ENCODE measurements at regions not wholly inside any gene's neighbourhood (a gene's known extent, or its start where the extent isn't known, plus 50 kb on each side); places are given as distances from the start of the nearest gene placed in this dataset.
A peak's percentile ranks its signal among the peaks of the same experiment; 100 is the strongest.

- TF ChIP-seq RAD21 (IDR thresholded peaks at IDR 0.05; ENCODE audit: insufficient read depth, low read depth, low read length) = no peak
- TF ChIP-seq FOXM1 (IDR thresholded peaks at IDR 0.05; ENCODE audit: low read depth, low read length) = peak; percentile 35; the same call in 1 of the 2 replicates
- 0 out of 2 replicates have a peak, but pooled peaks have one; percentile 21 for TF ChIP-seq ATF7 (IDR thresholded peaks at IDR 0.05; ENCODE audit: low read depth)
- 0 out of 2 replicates have a peak, but pooled peaks have one; percentile 29 for TF ChIP-seq MLLT1 (IDR thresholded peaks at IDR 0.05)
- 0 out of 2 replicates have a peak, but pooled peaks have one; percentile 50 for TF ChIP-seq TCF7 (IDR thresholded peaks at IDR 0.05; ENCODE audit: borderline replicate concordance)
- TF ChIP-seq MEF2A (IDR thresholded peaks at IDR 0.05; ENCODE audit: insufficient read depth, low read depth, low read length) = 0 out of 2 replicates have a peak, but pooled peaks have one; percentile 14
- peak; percentile 34; the same call in 1 of the 2 replicates for TF ChIP-seq NFIC (IDR thresholded peaks at IDR 0.05; ENCODE audit: low read depth, low read length)
- no peak for TF ChIP-seq BCL11A (IDR thresholded peaks at IDR 0.05; ENCODE audit: low read depth, low read length)
- no peak for TF ChIP-seq FOXK2 (IDR thresholded peaks at IDR 0.05)
- peak; percentile 73; the same call in 1 of the 2 replicates for TF ChIP-seq RELB (IDR thresholded peaks at IDR 0.05; ENCODE audit: low read depth)
- TF ChIP-seq ZNF687 (IDR thresholded peaks at IDR 0.05) = peak; percentile 68; the same call in 1 of the 2 replicates
- TF ChIP-seq SIN3A (IDR thresholded peaks at IDR 0.05; ENCODE audit: low read depth, low read length) = no peak
- peak; percentile 17; the same call in 1 of the 2 replicates for TF ChIP-seq MTA2 (IDR thresholded peaks at IDR 0.05; ENCODE audit: low read depth)
- TF ChIP-seq PAX5 (IDR thresholded peaks at IDR 0.05; ENCODE audit: borderline replicate concordance, low read depth, low read length) = peak; percentile 20; the same call in 1 of the 2 replicates
- peak in 1 of 2 experiments; percentile 14; a peak in 1 of 4 replicates for TF ChIP-seq BHLHE40 (IDR thresholded peaks at IDR 0.05; ENCODE audit: borderline replicate concordance in 1 of 2, low read depth in 2 of 2, low read length in 1 of 2)
- no peak for TF ChIP-seq SMAD1 (IDR thresholded peaks at IDR 0.05; ENCODE audit: low read depth, partially characterized antibody)
- TF ChIP-seq RUNX3 (IDR thresholded peaks at IDR 0.05; ENCODE audit: low read length) = peak; percentile 62
- TF ChIP-seq MTA3 (IDR thresholded peaks at IDR 0.05; ENCODE audit: borderline replicate concordance, low read length) = no peak
- TF ChIP-seq EED (IDR thresholded peaks at IDR 0.05; ENCODE audit: low read depth) = peak; percentile 49
- no peak for TF ChIP-seq HCFC1 (IDR thresholded peaks at IDR 0.05; ENCODE audit: low read length)
Measured at GRCh38 chrX:149121206-149121920, 383.7 kb downstream of the IDS start (continued).

Data from GM12878 (cell line).